Neural cell (in vitro differentiated cells): ENCODE measurements at regions not wholly inside any gene's neighbourhood (a gene's known extent, or its start where the extent isn't known, plus 50 kb on each side); places are given as distances from the start of the nearest gene placed in this dataset.

Source experiments
- H2AFZ ChIP-seq: fragments of 200-600, 300-800 bp; sonication (generic), shearing (Covaris generic); 2 replicates; pipeline ENCODE4 v1.6.0; 2014; ENCODE audit warnings: low read depth, mild to moderate bottlenecking, antibody characterized with exemption, low read length, moderate library complexity
- H3F3A ChIP-seq: fragments of 200-600 bp; shearing (Covaris generic); 2 replicates; pipeline ENCODE4 v1.6.1; 2016; ENCODE audit warnings: mild to moderate bottlenecking, moderate library complexity, mixed read lengths, antibody characterized with exemption, low read length; ENCODE audit not compliant: insufficient read depth, poor library complexity, severe bottlenecking
- H3K27ac ChIP-seq: fragments of 200-600, 300-800 bp; sonication (generic), shearing (Covaris generic); 2 replicates; pipeline ENCODE4 v1.5.1; 2014; ENCODE audit warnings: mild to moderate bottlenecking, low read length, moderate library complexity
- H3K27me3 ChIP-seq: fragments of 300-800, 200-600 bp; sonication (generic), shearing (Covaris generic); 2 replicates; pipeline ENCODE4 v1.6.0; 2014; ENCODE audit warnings: mild to moderate bottlenecking, low read depth, low read length, moderate library complexity; ENCODE audit not compliant: insufficient read depth
- H3K36me3 ChIP-seq: fragments of 300-800, 200-600 bp; sonication (generic), shearing (Covaris generic); 2 replicates; pipeline ENCODE4 v1.5.1; 2014; ENCODE audit warnings: mild to moderate bottlenecking, antibody characterized with exemption, low read length, moderate library complexity; ENCODE audit not compliant: insufficient read depth
- H3K4me2 ChIP-seq: fragments of 300-800, 200-600 bp; sonication (generic), shearing (Covaris generic); 2 replicates; pipeline ENCODE4 v1.6.0; 2014; ENCODE audit warnings: mild to moderate bottlenecking, low read length
- H3K4me3 ChIP-seq: fragments of 300-800, 200-600 bp; sonication (generic), shearing (Covaris generic); 2 replicates; pipeline ENCODE4 v1.5.1; 2014; ENCODE audit warnings: mild to moderate bottlenecking, low read length, moderate library complexity
- H3K79me2 ChIP-seq: fragments of 200-600 bp; shearing (Covaris generic); replicated peaks from 2 replicates; pipeline ENCODE4 v1.6.0; 2014; ENCODE audit warnings: mild to moderate bottlenecking, low read length, moderate library complexity; ENCODE audit not compliant: insufficient read depth
- H3K9ac ChIP-seq: fragments of 300-800, 200-600 bp; sonication (generic), shearing (Covaris generic); 2 replicates; pipeline ENCODE4 v1.6.1; 2016; ENCODE audit warnings: mild to moderate bottlenecking, low read length, mixed read lengths
- H3K9me2 ChIP-seq: fragments of 200-600 bp; shearing (Covaris generic); 2 replicates; pipeline ENCODE4 v1.6.1; 2016; ENCODE audit warnings: mild to moderate bottlenecking, low read length, mixed read lengths; ENCODE audit not compliant: insufficient read depth
- H3K9me3 ChIP-seq: fragments of 200-600, 300-800 bp; sonication (generic), shearing (Covaris generic); 2 replicates; pipeline ENCODE4 v1.6.1; 2016; ENCODE audit warnings: mild to moderate bottlenecking, mixed run types, low read length, moderate library complexity, mixed read lengths
- H4K20me1 ChIP-seq: fragments of 200-600 bp; shearing (Covaris generic); 2 replicates; pipeline ENCODE4 v1.6.1; 2016; ENCODE audit warnings: mild to moderate bottlenecking, mixed run types; ENCODE audit not compliant: insufficient read depth
- CTCF ChIP-seq: fragments of 450-650 bp; IDR thresholded peaks from 2 replicates; pipeline ENCODE4 v1.5.1; 2014; ENCODE audit warnings: antibody characterized with exemption, mild to moderate bottlenecking, moderate library complexity; ENCODE audit not compliant: poor library complexity, severe bottlenecking
- EP300 ChIP-seq: fragments of 450-650 bp; conservative IDR thresholded peaks from 2 replicates; pipeline ENCODE4 v1.6.1; 2014; ENCODE audit warnings: antibody characterized with exemption, mild to moderate bottlenecking, moderate library complexity; ENCODE audit not compliant: poor library complexity, severe bottlenecking
- EZH2 ChIP-seq: fragments of 200-600, 300-800 bp; shearing (Covaris generic), sonication (generic); IDR thresholded peaks from 2 replicates; pipeline ENCODE4 v1.6.1; 2014; ENCODE audit warnings: antibody characterized with exemption, low read length, borderline replicate concordance, mild to moderate bottlenecking; ENCODE audit not compliant: insufficient read depth, poor library complexity, severe bottlenecking
- MXI1 ChIP-seq: fragments of 450-650 bp; conservative IDR thresholded peaks from 2 replicates; pipeline ENCODE4 v1.6.1; 2014; ENCODE audit warnings: antibody characterized with exemption, mild to moderate bottlenecking; ENCODE audit not compliant: poor library complexity, severe bottlenecking
- POLR2AphosphoS5 ChIP-seq: IDR thresholded peaks from 2 replicates; pipeline ENCODE4 v1.6.1; 2012
- RAD21 ChIP-seq: fragments of 450-650 bp; conservative IDR thresholded peaks from 2 replicates; pipeline ENCODE4 v1.6.1; 2014; ENCODE audit warnings: antibody characterized with exemption, mild to moderate bottlenecking, moderate library complexity
- REST ChIP-seq: IDR thresholded peaks from 2 replicates; pipeline ENCODE4 v1.6.1; 2012; ENCODE audit warnings: borderline replicate concordance
- SMC3 ChIP-seq: fragments of 450-650 bp; conservative IDR thresholded peaks from 2 replicates; pipeline ENCODE4 v1.6.1; 2014; ENCODE audit warnings: antibody characterized with exemption, mild to moderate bottlenecking, moderate library complexity; ENCODE audit not compliant: poor library complexity
- TAF1 ChIP-seq: IDR thresholded peaks from 2 replicates; pipeline ENCODE4 v1.6.1; 2012; ENCODE audit warnings: low read depth

GRCh38 chr7:436367-437128, 83.1 kb downstream of the PDGFA start:
- Histone ChIP-seq H3K9me3 (no peaks in the 10 kb centered on the region), H3K4me2 (no peak overlapping the region), H3K27ac (no peak overlapping the region), H3F3A (no peaks in the 10 kb centered on the region), H3K79me2 (no peaks in the 10 kb centered on the region), H3K27me3 (no peaks in the 10 kb centered on the region), H4K20me1 (no peaks in the 10 kb centered on the region), H2AFZ (no peak overlapping the region), H3K4me3 (no peak overlapping the region), H3K36me3 (no peaks in the 10 kb centered on the region), H3K9ac (no peak overlapping the region), H3K9me2 (no peaks in the 10 kb centered on the region)
- TF ChIP-seq SMC3: no peak
- no peak for TF ChIP-seq CTCF

GRCh38 chr7:437329-438251, 82.1 kb downstream of the PDGFA start:
- no peaks in the 10 kb centered on the region for H3K27me3 ChIP-seq
- no peaks in the 10 kb centered on the region for H3F3A ChIP-seq
- no peaks in the 10 kb centered on the region for H3K79me2 ChIP-seq
- H3K4me2 ChIP-seq: no peak overlapping the region
- H3K9me2 ChIP-seq: no peaks in the 10 kb centered on the region
- H3K27ac ChIP-seq: no peak overlapping the region
- no peak overlapping the region for H3K4me3 ChIP-seq
- H3K36me3 ChIP-seq: no peaks in the 10 kb centered on the region
- no peaks in the 10 kb centered on the region for H4K20me1 ChIP-seq
- H3K9me3 ChIP-seq: no peaks in the 10 kb centered on the region
- H3K9ac ChIP-seq: no peak overlapping the region
- H2AFZ ChIP-seq: no peak overlapping the region
- no peak for TF ChIP-seq CTCF
- TF ChIP-seq MXI1: no peak
- TF ChIP-seq EZH2: no peak
- TF ChIP-seq RAD21: no peak
- TF ChIP-seq EP300: no peak
- TF ChIP-seq POLR2AphosphoS5: no peak
- no peak for TF ChIP-seq TAF1
- no peak for TF ChIP-seq SMC3
- no peak for TF ChIP-seq REST
